AG20443 (cell line): ENCODE measurements at regions not wholly inside any gene's neighbourhood (a gene's known extent, or its start where the extent isn't known, plus 50 kb on each side); places are given as distances from the start of the nearest gene placed in this dataset.
"Not testable (repeated sequence)": the region's sequence is repeated elsewhere in the genome, so short reads cannot be mapped to it uniquely, and the experiment has no call there.

Source experiments
- DNase-seq: peaks from one replicate; pipeline ENCODE4 v3.0.0; 2012; ENCODE audit warnings: low spot score, mixed read lengths

DNA sequence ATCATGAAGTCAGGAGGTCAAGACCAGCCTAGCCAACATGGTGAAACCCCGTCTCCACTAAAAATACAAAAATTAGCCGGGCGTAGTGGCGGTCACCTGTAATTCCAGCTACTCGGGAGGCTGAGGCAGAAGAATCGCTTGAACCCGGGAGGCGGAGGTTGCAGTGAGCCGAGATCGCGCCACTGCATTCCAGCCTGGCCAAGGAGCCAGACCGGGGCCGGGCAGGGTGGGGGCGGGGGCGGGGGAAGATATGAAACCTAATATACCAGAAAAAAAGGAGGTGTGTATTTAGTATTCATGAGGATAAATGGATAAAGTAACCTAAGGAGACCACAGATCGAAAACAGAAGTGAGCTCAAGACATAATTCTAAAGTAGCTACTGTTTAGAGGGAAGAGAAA, 186.5 kb upstream of the KCND2 start:
- DNase-seq: not testable (repeated sequence)

- DNase-seq: no peak
Observed at GRCh38 chr7:120089968-120090367, 183.0 kb upstream of the KCND2 start.

DNA sequence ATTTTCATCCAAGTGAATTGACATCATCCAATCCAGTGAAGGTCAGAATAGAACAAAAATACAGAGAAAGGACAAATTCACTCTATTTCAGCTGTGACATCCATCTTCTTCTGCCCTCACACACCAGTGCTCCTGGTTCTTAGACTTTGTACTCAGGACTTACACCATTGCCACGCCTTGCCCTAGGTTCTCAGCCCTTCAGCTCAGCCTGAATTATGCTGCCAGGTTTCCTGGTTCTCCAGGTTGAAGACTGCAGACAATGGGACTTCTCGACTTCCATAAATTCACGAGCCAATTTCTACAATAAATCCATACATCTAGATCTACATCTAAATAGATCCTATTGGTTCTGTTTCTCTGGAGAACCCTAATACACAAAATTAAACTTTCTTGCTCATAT, 181.2 kb upstream of the KCND2 start:
- no peak for DNase-seq

DNA sequence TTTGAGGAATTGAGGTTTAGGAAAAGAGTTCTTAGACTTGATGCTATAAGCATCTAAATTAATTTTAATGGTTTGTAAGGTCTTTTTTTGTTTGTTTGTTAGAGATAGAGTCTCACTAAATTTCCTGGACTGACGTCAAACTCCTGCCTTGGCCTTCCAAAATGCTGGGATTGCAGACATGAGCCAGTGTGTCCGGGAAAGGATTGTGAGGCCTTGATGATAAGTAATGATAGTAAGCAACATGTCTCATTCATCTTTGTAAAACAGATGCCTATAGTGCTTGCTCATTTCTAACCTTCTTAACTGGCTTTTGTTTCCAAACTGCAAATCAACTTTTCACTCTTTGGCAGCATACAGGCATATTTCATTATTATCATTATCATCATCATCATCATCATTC, 176.0 kb upstream of the KCND2 start:
- no peak for DNase-seq

DNA sequence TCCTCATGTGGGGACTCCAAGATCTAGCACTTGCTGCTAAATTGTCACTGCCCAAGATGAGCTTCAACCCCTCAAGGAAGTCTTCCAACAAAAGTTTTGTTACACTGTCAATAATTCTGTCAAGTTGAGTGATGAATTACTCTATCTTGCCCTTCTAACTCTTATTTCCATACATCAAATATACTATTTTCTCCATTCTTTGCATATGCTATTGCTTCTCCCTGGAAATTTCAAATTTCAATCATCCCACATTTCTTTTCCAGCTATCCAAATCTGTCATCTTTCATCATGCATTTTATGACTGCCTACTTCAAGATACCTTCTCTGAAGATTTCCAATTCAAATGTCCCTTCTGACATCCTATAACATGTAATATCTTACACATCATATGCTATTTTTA, 175.2 kb upstream of the KCND2 start:
- no peak for DNase-seq

- DNase-seq: no peak
Observed at GRCh38 chr7:120108376-120108775, 164.6 kb upstream of the KCND2 start.

- DNase-seq: no peak
Observed at GRCh38 chr7:120110169-120110568, 162.8 kb upstream of the KCND2 start.

- DNase-seq: no peak
Observed at GRCh38 chr7:120114626-120115025, 158.3 kb upstream of the KCND2 start.

- no peak for DNase-seq
Observed at GRCh38 chr7:120123528-120123927, 149.4 kb upstream of the KCND2 start.

GRCh38 chr7:120131096-120131839, 141.7 kb upstream of the KCND2 start:
- no peak for DNase-seq

- DNase-seq: no peak
Observed at GRCh38 chr7:120138497-120138896, 134.5 kb upstream of the KCND2 start.

- DNase-seq: no peak
Observed at GRCh38 chr7:120156476-120156875, 116.5 kb upstream of the KCND2 start.

GRCh38 chr7:120160166-120160565, 112.8 kb upstream of the KCND2 start:
- DNase-seq: no peak

GRCh38 chr7:120163449-120163848, 109.5 kb upstream of the KCND2 start:
- no peak for DNase-seq

DNA sequence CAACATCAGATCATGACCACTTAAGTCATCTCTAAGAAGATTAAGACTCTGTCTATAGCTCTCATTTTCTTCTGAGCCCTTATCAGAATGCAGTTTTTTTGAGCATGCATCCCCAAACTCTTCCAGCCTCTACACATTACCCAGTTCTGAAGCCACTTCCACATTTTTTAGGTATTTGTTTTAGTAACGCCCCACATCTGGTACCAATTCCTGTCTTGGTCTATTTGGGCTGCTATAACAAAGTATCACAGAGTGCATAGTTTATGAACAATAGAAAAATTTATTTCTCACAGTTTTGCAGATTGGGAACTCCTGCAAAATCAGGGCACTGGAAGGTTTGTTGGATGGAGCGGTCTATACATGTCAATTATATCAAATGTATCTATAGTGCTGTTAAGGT, 107.7 kb upstream of the KCND2 start:
- no peak for DNase-seq

- DNase-seq: peak; percentile 10
Observed at GRCh38 chr7:120168066-120168465, 104.9 kb upstream of the KCND2 start.

DNA sequence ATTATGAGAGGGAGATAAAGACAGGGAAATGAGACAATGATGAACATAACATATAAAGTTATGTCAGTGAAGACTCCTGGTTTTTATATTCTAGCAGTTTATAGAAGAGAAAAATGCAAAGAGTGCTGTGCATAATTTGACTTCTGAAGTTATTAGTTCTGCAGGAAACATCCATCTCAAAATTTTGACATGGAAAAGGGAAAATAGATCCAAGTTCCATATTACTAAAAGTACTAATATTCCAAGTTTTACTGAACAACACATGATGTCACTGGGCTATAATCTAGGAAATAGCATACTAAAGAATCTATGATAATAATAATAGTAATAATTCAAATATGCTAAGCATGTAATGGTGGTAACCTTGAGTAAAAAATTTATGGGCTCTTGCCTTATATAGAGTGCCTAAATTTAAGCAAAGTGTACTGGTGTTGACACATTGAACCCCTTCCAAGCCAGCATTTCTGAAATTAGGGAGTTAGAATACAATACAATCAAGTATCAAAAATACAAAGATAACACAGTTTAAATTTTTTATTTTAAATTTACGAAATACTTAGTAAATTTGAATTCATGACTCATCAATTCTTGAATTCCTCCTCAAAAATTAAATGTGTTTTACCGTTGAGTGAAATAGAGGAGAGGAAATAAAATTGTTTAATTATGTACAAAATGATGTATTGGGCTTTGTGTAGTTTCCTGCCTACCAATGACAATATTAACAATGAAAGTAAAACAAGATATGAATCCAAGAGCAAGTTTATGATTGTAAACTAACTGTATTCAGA, 102.8 kb upstream of the KCND2 start:
- no peak for DNase-seq

DNA sequence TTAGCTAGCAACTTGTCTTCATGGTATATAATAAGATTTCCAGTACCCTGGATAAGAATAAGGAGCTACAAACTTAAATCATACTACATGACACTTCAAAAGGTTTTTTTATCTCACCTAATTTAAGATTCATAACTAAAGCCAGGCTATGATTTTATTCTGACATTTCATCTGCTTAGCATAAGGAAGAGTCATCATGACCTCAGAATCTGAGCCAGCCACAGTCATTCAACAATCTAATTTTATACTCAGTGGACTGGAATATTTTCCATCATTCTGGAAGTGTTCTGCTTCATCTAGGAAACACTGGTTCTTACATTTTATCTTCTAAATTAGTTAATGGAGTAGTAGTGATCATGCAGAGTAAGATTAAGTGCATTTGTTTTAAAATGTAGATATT, 102.1 kb upstream of the KCND2 start:
- no peak for DNase-seq

- no peak for DNase-seq
Observed at GRCh38 chr7:120171406-120171805, 101.6 kb upstream of the KCND2 start.

GRCh38 chr7:120180221-120180620, 92.8 kb upstream of the KCND2 start:
- DNase-seq: peak; percentile 3

- no peak for DNase-seq
Observed at GRCh38 chr7:120181499-120181898, 91.5 kb upstream of the KCND2 start.

GRCh38 chr7:120184866-120185265, 88.1 kb upstream of the KCND2 start:
- no peak for DNase-seq

DNA sequence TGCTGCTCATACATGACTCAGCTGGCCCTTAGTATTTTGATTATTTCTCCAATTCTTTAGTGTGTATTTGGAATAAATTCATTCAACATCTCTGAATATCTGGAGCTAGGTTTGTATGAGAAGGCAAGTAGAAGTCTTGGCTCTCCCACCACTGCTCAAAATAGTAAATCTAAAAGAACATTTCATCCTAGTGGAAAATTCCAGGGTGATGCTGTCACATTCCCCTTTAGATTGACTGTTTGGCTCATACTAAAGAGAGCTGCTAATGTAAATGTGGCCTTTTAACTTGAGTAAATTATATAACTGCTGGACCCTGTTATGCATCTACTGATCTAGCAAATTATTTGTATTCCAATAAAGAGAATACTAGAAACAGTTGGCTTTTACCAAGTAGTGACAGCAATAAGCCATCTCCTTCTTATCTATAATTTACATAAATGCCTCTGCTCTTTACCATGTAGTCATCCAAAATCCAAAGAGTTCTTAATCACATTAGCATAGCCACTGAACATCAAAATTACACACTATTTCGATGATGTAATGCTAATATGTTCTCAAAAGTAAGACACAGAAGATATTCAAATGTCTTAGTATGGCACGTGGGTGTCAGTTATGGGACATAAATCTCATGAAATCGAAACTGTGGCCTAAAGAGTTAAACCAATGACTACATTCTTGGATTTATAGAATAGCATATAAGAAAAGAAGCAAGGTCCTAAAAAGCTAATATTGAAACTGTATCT, 86.9 kb upstream of the KCND2 start:
- no peak for DNase-seq
